ENCODE measurements at regions not wholly inside any gene's neighbourhood (a gene's known extent, or its start where the extent isn't known, plus 50 kb on each side); places are given as distances from the start of the nearest gene placed in this dataset.
A peak's percentile ranks its signal among the peaks of the same experiment; 100 is the strongest.

DNA sequence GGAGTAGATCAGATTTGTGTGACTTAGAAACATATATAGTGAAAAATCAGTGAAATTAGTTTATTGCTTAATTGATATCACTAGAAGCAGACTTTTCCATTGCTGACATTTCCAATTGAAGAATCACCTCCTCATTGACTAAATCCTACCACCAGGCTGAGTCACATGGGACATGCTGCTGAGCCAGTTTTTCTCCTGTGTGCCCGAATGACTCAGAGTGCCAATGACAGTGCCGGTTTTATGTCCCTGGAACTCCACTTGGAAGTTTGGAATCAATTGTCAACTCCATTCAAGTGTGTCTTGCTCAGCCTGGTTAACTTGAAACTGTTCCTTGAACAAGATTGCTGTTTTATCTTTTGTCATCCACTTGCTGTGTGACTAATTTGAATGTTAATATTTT lies 316.1 kb upstream of the PRDM1 start:
- DNase-seq (ENCODE audit: low read depth): peak; percentile 92
- no peaks in the 10 kb centered on the region for H3K27me3 ChIP-seq (ENCODE audit: control insufficient read depth, insufficient read depth, low read length)
- TF ChIP-seq CTCF (IDR thresholded peaks at IDR 0.05; ENCODE audit: insufficient read depth, low read length, severe bottlenecking): no peak
- no peak overlapping the region for H3K4me3 ChIP-seq (ENCODE audit: low read depth, low read length)
- H3K36me3 ChIP-seq (ENCODE audit: control insufficient read depth, insufficient read depth, low read length): no peaks in the 10 kb centered on the region
- FAIRE-seq: no peak

- FAIRE-seq (no peak), DNase-seq (ENCODE audit: low read depth) (no peak)
- Histone ChIP-seq H3K4me3 (ENCODE audit: low read depth, low read length) (no peak overlapping the region), H3K27me3 (ENCODE audit: control insufficient read depth, insufficient read depth, low read length) (no peaks in the 10 kb centered on the region), H3K36me3 (ENCODE audit: control insufficient read depth, insufficient read depth, low read length) (no peaks in the 10 kb centered on the region)
- TF ChIP-seq CTCF (IDR thresholded peaks at IDR 0.05; ENCODE audit: insufficient read depth, low read length, severe bottlenecking): no peak
Observed at GRCh38 chr6:105769197-105769596, 316.9 kb upstream of the PRDM1 start.

- Histone ChIP-seq H3K27me3 (ENCODE audit: control insufficient read depth, insufficient read depth, low read length) (no peaks in the 10 kb centered on the region), H3K4me3 (ENCODE audit: low read depth, low read length) (no peak overlapping the region), H3K36me3 (ENCODE audit: control insufficient read depth, insufficient read depth, low read length) (no peaks in the 10 kb centered on the region)
- TF ChIP-seq CTCF (IDR thresholded peaks at IDR 0.05; ENCODE audit: insufficient read depth, low read length, severe bottlenecking): no peak
- DNase-seq (ENCODE audit: low read depth) (no peak), FAIRE-seq (no peak)
Observed at GRCh38 chr6:105767541-105767940, 318.6 kb upstream of the PRDM1 start.

DNA sequence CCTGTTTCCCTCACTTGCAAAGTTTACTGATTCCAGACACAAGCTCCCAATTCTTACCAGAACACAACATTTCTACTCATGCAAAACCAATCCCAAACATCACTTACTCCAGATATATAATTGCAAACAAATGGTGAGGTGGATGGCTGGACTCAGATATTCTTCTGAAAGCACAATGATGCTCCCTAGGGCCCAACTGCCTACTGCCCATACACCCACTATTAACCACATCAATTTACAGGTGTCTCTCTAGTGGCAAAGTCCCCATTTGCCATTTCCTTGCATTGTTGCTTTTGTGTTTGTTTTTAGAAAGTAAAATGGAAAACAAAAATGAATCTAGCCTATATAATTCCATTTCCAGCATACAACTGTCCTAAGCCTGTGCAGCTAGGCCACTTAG lies 320.9 kb upstream of the PRDM1 start:
- Histone ChIP-seq H3K36me3 (ENCODE audit: control insufficient read depth, insufficient read depth, low read length) (no peaks in the 10 kb centered on the region), H3K27me3 (ENCODE audit: control insufficient read depth, insufficient read depth, low read length) (no peaks in the 10 kb centered on the region), H3K4me3 (ENCODE audit: low read depth, low read length) (no peak overlapping the region)
- no peak for FAIRE-seq
- no peak for TF ChIP-seq CTCF (IDR thresholded peaks at IDR 0.05; ENCODE audit: insufficient read depth, low read length, severe bottlenecking)
- DNase-seq (ENCODE audit: low read depth): no peak

GRCh38 chr6:105764315-105764714 lies 321.8 kb upstream of the PRDM1 start:
- no peaks in the 10 kb centered on the region for H3K27me3 ChIP-seq (ENCODE audit: control insufficient read depth, insufficient read depth, low read length)
- DNase-seq (ENCODE audit: low read depth) (no peak), FAIRE-seq (no peak)
- no peak overlapping the region for H3K4me3 ChIP-seq (ENCODE audit: low read depth, low read length)
- no peak for TF ChIP-seq CTCF (IDR thresholded peaks at IDR 0.05; ENCODE audit: insufficient read depth, low read length, severe bottlenecking)
- H3K36me3 ChIP-seq (ENCODE audit: control insufficient read depth, insufficient read depth, low read length): no peaks in the 10 kb centered on the region

GRCh38 chr6:105763866-105764265 lies 322.3 kb upstream of the PRDM1 start:
- Histone ChIP-seq H3K4me3 (ENCODE audit: low read depth, low read length) (no peak overlapping the region), H3K36me3 (ENCODE audit: control insufficient read depth, insufficient read depth, low read length) (no peaks in the 10 kb centered on the region), H3K27me3 (ENCODE audit: control insufficient read depth, insufficient read depth, low read length) (no peaks in the 10 kb centered on the region)
- TF ChIP-seq CTCF (IDR thresholded peaks at IDR 0.05; ENCODE audit: insufficient read depth, low read length, severe bottlenecking): no peak
- no peak for DNase-seq (ENCODE audit: low read depth)
- peak; percentile 72 for FAIRE-seq

Data from bronchial epithelial cell (primary cell).